A549 (cell line): ENCODE measurements at regions not wholly inside any gene's neighbourhood (a gene's known extent, or its start where the extent isn't known, plus 50 kb on each side); places are given as distances from the start of the nearest gene placed in this dataset.

Experiments
- ATAC-seq, 2 experiments: fragments of 200-7000 bp in 1 of 2; fragments of >200 bp in 1 of 2; cut with Nextera tagmentation in 1 of 2; cut with Tn5 transposase in 1 of 2; 3 replicates each; pipeline versions ENCODE4 v1.8.0 to v1.9.1; 2018 to 2020; ENCODE audit warnings: mild to moderate bottlenecking in 1 of 2, moderate library complexity in 1 of 2
- CTCF ChIA-PET: fragments of 300-600 bp; sonication (Branson Sonifier 250); formaldehyde crosslinking; extraction: SDS; loops from one replicate; lab custom pipeline; 2021; ENCODE audit warnings: antibody characterized with exemption, inconsistent platforms; lab: Yijun Ruan, JAX
- POLR2A ChIA-PET: fragments of 350-600 bp; formaldehyde crosslinking; extraction: SDS; loops from one replicate; lab custom pipeline; 2021; ENCODE audit warnings: antibody characterized with exemption, inconsistent platforms; lab: Yijun Ruan, JAX
- DNase-seq, 2 experiments: peaks; one replicate each; pipeline versions ENCODE4 v3.0.0 to v3.0.0-alpha.2; 2011 to 2016; ENCODE audit warnings: low read depth in 1 of 2, low spot score in 1 of 2
- FAIRE-seq: peaks from 2 replicates; lab custom pipeline; 2011; peaks lifted over from hg19 to GRCh38; lab: Jason Lieb, UNC
- H3K27ac ChIP-seq, 2 experiments: fragments of >200 bp; sonication (Bioruptor Twin); formaldehyde crosslinking; 3 replicates each; pipeline ENCODE4 v1.5.1; 2016 to 2017
- H3K4me1 ChIP-seq: fragments of >200 bp; sonication (Bioruptor Twin); formaldehyde crosslinking; 3 replicates; pipeline ENCODE4 v1.6.1; 2016
- H3K4me2 ChIP-seq: fragments of >200 bp; sonication (Bioruptor Twin); formaldehyde crosslinking; 3 replicates; pipeline ENCODE4 v1.6.1; 2016
- H3K4me3 ChIP-seq: fragments of >200 bp; sonication (Bioruptor Twin); formaldehyde crosslinking; 3 replicates; pipeline ENCODE4 v1.5.1; 2016
- H3K9me3 ChIP-seq: fragments of >200 bp; sonication (Bioruptor Twin); formaldehyde crosslinking; 3 replicates; pipeline ENCODE4 v1.6.1; 2016
- BHLHE40 ChIP-seq: IDR thresholded peaks from 2 replicates; pipeline ENCODE4 v1.6.1; 2012; ENCODE audit warnings: low read depth, low read length, inconsistent platforms
- CEBPB ChIP-seq, 2 experiments: fragments of >200 bp in 1 of 2; sonication (Bioruptor Twin) in 1 of 2; formaldehyde crosslinking in 1 of 2; IDR thresholded peaks; 2 replicates each; pipeline ENCODE4 v1.6.1; 2012 to 2016
- CHD2 ChIP-seq: fragments of 150-350 bp; IDR thresholded peaks from 2 replicates; pipeline ENCODE4 v1.6.1; 2014; ENCODE audit warnings: low read length; ENCODE audit not compliant: partially characterized antibody
- CHD4 ChIP-seq: fragments of 200-600 bp; sonication (generic); IDR thresholded peaks from 2 replicates; pipeline ENCODE4 v1.6.1; 2016; ENCODE audit warnings: antibody characterized with exemption, mild to moderate bottlenecking, borderline replicate concordance
- EHF ChIP-seq: fragments of 250-450 bp; sonication (Bioruptor Pico); IDR thresholded peaks from 2 replicates; pipeline ENCODE4 v1.5.0; 2020; ENCODE audit warnings: mild to moderate bottlenecking
- EP300 ChIP-seq, 2 experiments: fragments of >200 bp; sonication (Bioruptor Twin); formaldehyde crosslinking; IDR thresholded peaks; 2 replicates in 1 of 2; 3 replicates in 1 of 2; pipeline ENCODE4 v1.6.1; 2016 to 2017
- FOSB ChIP-seq: fragments of 250-450 bp; sonication (Bioruptor Pico); IDR thresholded peaks from 2 replicates; pipeline ENCODE4 v1.5.0; 2020; ENCODE audit warnings: mild to moderate bottlenecking, moderate library complexity
- FOSL2 ChIP-seq, 2 experiments: fragments of 450-650 bp in 1 of 2; fragments of >200 bp in 1 of 2; sonication (Bioruptor Twin) in 1 of 2; formaldehyde crosslinking; IDR thresholded peaks; 2 replicates each; pipeline versions ENCODE4 v1.5.0 to v1.6.1; 2016 to 2020; ENCODE audit warnings: mild to moderate bottlenecking in 1 of 2, moderate library complexity in 1 of 2
- HDAC2 ChIP-seq: fragments of 200-600 bp; sonication (generic); IDR thresholded peaks from 2 replicates; pipeline ENCODE4 v1.6.1; 2016
- HMGXB4 ChIP-seq: fragments of 250-450 bp; sonication (Bioruptor Pico); IDR thresholded peaks from 2 replicates; pipeline ENCODE4 v1.5.0; 2021; ENCODE audit warnings: mild to moderate bottlenecking, moderate library complexity, borderline replicate concordance
- HOXA7 ChIP-seq: fragments of 250-450 bp; sonication (Bioruptor Pico); IDR thresholded peaks from 2 replicates; pipeline ENCODE4 v1.5.0; 2020; ENCODE audit warnings: mild to moderate bottlenecking, moderate library complexity
- JUNB ChIP-seq: fragments of >200 bp; sonication (Bioruptor Twin); formaldehyde crosslinking; IDR thresholded peaks from 2 replicates; pipeline ENCODE4 v1.6.1; 2016
- MAZ ChIP-seq: fragments of 150-350 bp; IDR thresholded peaks from 2 replicates; pipeline ENCODE4 v1.6.1; 2014; ENCODE audit warnings: antibody characterized with exemption, low read depth, low read length, borderline replicate concordance
- MYC ChIP-seq: IDR thresholded peaks from 2 replicates; pipeline ENCODE4 v1.6.1; 2012; ENCODE audit warnings: mild to moderate bottlenecking, inconsistent platforms, low read length, improper control_type of control experiment, borderline replicate concordance
- PHF8 ChIP-seq: fragments of 200-600 bp; sonication (generic); IDR thresholded peaks from 2 replicates; pipeline ENCODE4 v1.6.1; 2016; ENCODE audit warnings: low read depth, mild to moderate bottlenecking, antibody characterized with exemption, moderate library complexity, borderline replicate concordance
- RARB ChIP-seq: fragments of 250-450 bp; sonication (Bioruptor Pico); IDR thresholded peaks from 2 replicates; pipeline ENCODE4 v1.8.0; 2021; ENCODE audit warnings: mild to moderate bottlenecking, moderate library complexity
- RCOR1 ChIP-seq: fragments of 150-350 bp; IDR thresholded peaks from 2 replicates; pipeline ENCODE4 v1.6.1; 2014; ENCODE audit warnings: antibody characterized with exemption, low read length, low read depth
- RFX5 ChIP-seq: fragments of 450-650 bp; IDR thresholded peaks from 2 replicates; pipeline ENCODE4 v1.7.1; 2014; ENCODE audit warnings: antibody characterized with exemption, mild to moderate bottlenecking, moderate library complexity
- RNF2 ChIP-seq: fragments of 200-600 bp; sonication (generic); IDR thresholded peaks from 2 replicates; pipeline ENCODE4 v1.6.1; 2016; ENCODE audit warnings: low read depth, mild to moderate bottlenecking, antibody characterized with exemption, moderate library complexity, borderline replicate concordance
- SMC3 ChIP-seq: fragments of >200 bp; sonication (Bioruptor Twin); formaldehyde crosslinking; IDR thresholded peaks from 3 replicates; pipeline ENCODE4 v1.6.1; 2018; ENCODE audit warnings: inconsistent platforms
- SREBF2 ChIP-seq: fragments of 450-650 bp; IDR thresholded peaks from 2 replicates; pipeline ENCODE4 v1.6.1; 2014; ENCODE audit warnings: mild to moderate bottlenecking, moderate library complexity
- TFCP2L1 ChIP-seq: fragments of 250-450 bp; sonication (Bioruptor Pico); IDR thresholded peaks from 2 replicates; pipeline ENCODE4 v1.5.0; 2021; ENCODE audit warnings: mild to moderate bottlenecking
- USF2 ChIP-seq: fragments of 450-650 bp; IDR thresholded peaks from 2 replicates; pipeline ENCODE4 v1.6.1; 2014; ENCODE audit warnings: antibody characterized with exemption
- ZC3H11A ChIP-seq: fragments of 450-650 bp; IDR thresholded peaks from 2 replicates; pipeline ENCODE4 v1.6.1; 2014; ENCODE audit warnings: antibody characterized with exemption, mild to moderate bottlenecking
- ZFP36 ChIP-seq: fragments of 450-650 bp; IDR thresholded peaks from 2 replicates; pipeline ENCODE4 v1.6.1; 2014; ENCODE audit warnings: borderline replicate concordance; ENCODE audit not compliant: partially characterized antibody
- ZSCAN20 ChIP-seq: fragments of 250-450 bp; sonication (Bioruptor Pico); IDR thresholded peaks from 2 replicates; pipeline ENCODE4 v1.8.0; 2022; ENCODE audit warnings: mild to moderate bottlenecking, moderate library complexity
- WGBS: methylation state at CpG from one replicate; pipeline ENCODE4 v1.1.6; 2017; ENCODE audit errors: missing lambda C conversion rate; 5-methylcytosine and 5-hydroxymethylcytosine counted together
- TF ChIP-seq, protein P1 (sequence below): IDR thresholded peaks from 2 replicates; pipeline ENCODE4 v1.6.1; 2012; ENCODE audit warnings: low read depth, borderline replicate concordance

DNA sequence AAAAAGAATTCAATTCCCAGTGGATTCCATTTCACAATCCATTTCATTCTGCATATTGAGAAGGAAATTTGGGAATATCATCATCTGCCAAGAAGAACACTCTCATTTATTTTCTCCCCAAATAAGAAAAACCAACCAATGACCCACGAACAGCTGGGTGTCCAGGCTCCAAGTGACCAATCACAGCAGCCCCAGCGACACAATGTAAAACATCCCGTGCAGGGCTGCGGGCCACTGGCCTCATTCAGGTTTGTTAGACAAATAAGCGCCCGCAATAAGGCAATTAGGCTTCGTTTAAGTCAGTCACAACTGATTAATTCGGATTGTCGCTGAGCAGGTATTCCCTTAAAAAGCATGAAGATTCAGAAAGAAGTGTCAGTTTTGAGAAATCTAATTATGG is 378.6 kb downstream of the EIPR1 start:
- no peak for DNase-seq
- 61% methylated on average over 9 of the region's 9 CpGs for WGBS

DNA sequence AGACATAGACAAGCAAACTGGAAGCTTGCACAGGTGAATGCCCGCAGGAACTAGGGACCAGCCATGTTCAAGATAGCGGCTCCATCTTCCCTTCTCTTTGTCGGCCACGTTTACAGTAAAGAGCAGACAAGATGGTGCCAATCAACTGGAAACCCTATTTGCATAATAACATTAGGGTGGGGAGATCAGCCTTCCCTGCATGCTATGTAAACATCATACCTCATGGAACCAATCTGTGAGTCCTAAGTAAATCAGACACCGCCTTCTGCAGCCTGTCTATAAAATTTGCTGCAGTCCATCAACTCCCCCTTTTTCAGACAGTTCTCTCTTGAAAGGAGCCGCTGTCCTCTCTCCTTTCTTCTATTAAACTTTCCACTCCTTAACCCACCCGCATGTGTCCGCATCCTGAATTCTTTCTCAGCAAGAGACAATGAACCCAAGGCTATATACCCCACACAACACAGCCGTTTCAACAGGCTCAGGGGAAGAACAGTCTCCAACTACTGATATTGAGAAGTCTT is 384.4 kb downstream of the EIPR1 start:
- 43% methylated on average over 9 of the region's 9 CpGs for WGBS
- FAIRE-seq (no peak), ATAC-seq (no peak), DNase-seq (no peak)
- H3K4me2 ChIP-seq = no peak overlapping the region
- peaks cover 3% of the 10 kb centered on the region; the same call in 1 of the 3 replicates for H3K9me3 ChIP-seq
- POLR2A ChIA-PET = no interaction called here
- H3K27ac ChIP-seq = no peak overlapping the region
- TF ChIP-seq SMC3 = no peak
- no peak for TF ChIP-seq HMGXB4 (CRISPR knock-in tag)
- no peak for TF ChIP-seq ZFP36
- no peak for TF ChIP-seq SREBF2
- no peak for TF ChIP-seq PHF8
- no peak for TF ChIP-seq EP300 (IDR thresholded peaks at IDR 0.05)
- no peak for TF ChIP-seq FOSB (CRISPR knock-in tag)
- CTCF ChIA-PET = no interaction called here
- no peak overlapping the region for H3K4me3 ChIP-seq
- H3K4me1 ChIP-seq = no peaks in the 10 kb centered on the region

More for the DNA sequence above, 378.6 kb downstream of the EIPR1 start:
- FAIRE-seq = no peak
- H3K4me3 ChIP-seq = no peak overlapping the region
- H3K4me2 ChIP-seq = no peak overlapping the region
- no peaks in the 10 kb centered on the region for H3K4me1 ChIP-seq
- no peaks in the 10 kb centered on the region for H3K9me3 ChIP-seq
- ChIA-PET POLR2A (no interaction called here), CTCF (no interaction called here)
- TF ChIP-seq HDAC2 (no peak), ZFP36 (no peak), PHF8 (no peak), CHD4 (no peak), RNF2 (no peak)
- TF ChIP-seq, protein P1, sequence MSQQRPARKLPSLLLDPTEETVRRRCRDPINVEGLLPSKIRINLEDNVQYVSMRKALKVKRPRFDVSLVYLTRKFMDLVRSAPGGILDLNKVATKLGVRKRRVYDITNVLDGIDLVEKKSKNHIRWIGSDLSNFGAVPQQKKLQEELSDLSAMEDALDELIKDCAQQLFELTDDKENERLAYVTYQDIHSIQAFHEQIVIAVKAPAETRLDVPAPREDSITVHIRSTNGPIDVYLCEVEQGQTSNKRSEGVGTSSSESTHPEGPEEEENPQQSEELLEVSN = no peak
- ATAC-seq = no peak
- no peak overlapping the region for H3K27ac ChIP-seq

- FAIRE-seq (no peak), DNase-seq (no peak), ATAC-seq (no peak)
- Histone ChIP-seq H3K27ac (no peak overlapping the region), H3K4me3 (no peak overlapping the region), H3K9me3 (peaks cover 3% of the 10 kb centered on the region; the same call in 1 of the 3 replicates)
- POLR2A ChIA-PET = no interaction called here
- TF ChIP-seq ZC3H11A (no peak), BHLHE40 (no peak), FOSB (CRISPR knock-in tag) (no peak), TFCP2L1 (CRISPR knock-in tag) (no peak), FOSL2 (IDR thresholded peaks at IDR 0.05) (no peak), FOSL2 (CRISPR knock-in tag; IDR thresholded peaks at IDR 0.05) (no peak)
- TF ChIP-seq, all 56 proteins: peak for 0
- Histone ChIP-seq H3K4me1 (no peaks in the 10 kb centered on the region), H3K4me2 (no peak overlapping the region)
- CTCF ChIA-PET = no interaction called here
- WGBS = 11% methylated on average over 3 of the region's 3 CpGs
These were observed 385.0 kb downstream of the EIPR1 start for GRCh38 chr2:2992634-2993033.

GRCh38 chr2:2985020-2985419 is 392.6 kb downstream of the EIPR1 start:
- POLR2A ChIA-PET = no interaction called here
- 2% methylated on average over 2 of the region's 2 CpGs for WGBS
- FAIRE-seq = no peak
- TF ChIP-seq USF2 (no peak), CHD2 (no peak), EHF (CRISPR knock-in tag) (no peak), MYC (no peak), RFX5 (no peak), EP300 (IDR thresholded peaks at IDR 0.05) (no peak), RCOR1 (no peak), JUNB (no peak), HOXA7 (CRISPR knock-in tag) (no peak), ZSCAN20 (no peak), PHF8 (no peak), HMGXB4 (CRISPR knock-in tag) (no peak), RARB (CRISPR knock-in tag) (no peak), MAZ (no peak), RNF2 (no peak), CEBPB (IDR thresholded peaks at IDR 0.05) (no peak)

More at GRCh38 chr2:2985020-2985419, 392.6 kb downstream of the EIPR1 start:
- H3K4me3 ChIP-seq = no peak overlapping the region
- no peak overlapping the region for H3K27ac ChIP-seq
- H3K4me2 ChIP-seq = no peak overlapping the region
- H3K4me1 ChIP-seq = no peaks in the 10 kb centered on the region
- DNase-seq (no peak), ATAC-seq (no peak)
- peaks cover 3% of the 10 kb centered on the region; the same call in 1 of the 3 replicates for H3K9me3 ChIP-seq
- CTCF ChIA-PET = no interaction called here
